Stromal cell of bone marrow (primary cell): ENCODE measurements at regions not wholly inside any gene's neighbourhood (a gene's known extent, or its start where the extent isn't known, plus 50 kb on each side); places are given as distances from the start of the nearest gene placed in this dataset.

Experiments used
- DNase-seq: peaks from one replicate; pipeline ENCODE4 v3.0.0-alpha.2; 2012; ENCODE audit warnings: low read depth

GRCh38 chr4:41460641-41461040, 77.3 kb upstream of the LIMCH1 start:
- DNase-seq, result no peak

GRCh38 chr4:41461780-41462307, 76.1 kb upstream of the LIMCH1 start:
- no peak for DNase-seq

- no peak for DNase-seq
Observed at GRCh38 chr4:41465146-41465761, 72.7 kb upstream of the LIMCH1 start.

- no peak for DNase-seq
Observed at GRCh38 chr4:41466249-41466648, 71.7 kb upstream of the LIMCH1 start.

GRCh38 chr4:41468122-41468521, 69.8 kb upstream of the LIMCH1 start:
- DNase-seq, result no peak

GRCh38 chr4:41471126-41472071, 66.6 kb upstream of the LIMCH1 start:
- no peak for DNase-seq

- DNase-seq, result no peak
Observed at GRCh38 chr4:41472081-41472480, 65.9 kb upstream of the LIMCH1 start.

- DNase-seq, result no peak
Observed at GRCh38 chr4:41473176-41473575, 64.8 kb upstream of the LIMCH1 start.

- no peak for DNase-seq
Observed at GRCh38 chr4:41475402-41475801, 62.6 kb upstream of the LIMCH1 start.

- no peak for DNase-seq
Observed at GRCh38 chr4:41476310-41476885, 61.6 kb upstream of the LIMCH1 start.

GRCh38 chr4:41477181-41477905, 60.6 kb upstream of the LIMCH1 start:
- DNase-seq, result no peak

- DNase-seq, result no peak
Observed at GRCh38 chr4:41478518-41478917, 59.4 kb upstream of the LIMCH1 start.

- DNase-seq, result no peak
Observed at GRCh38 chr4:41480896-41481311, 57.1 kb upstream of the LIMCH1 start.

GRCh38 chr4:41483771-41484170, 54.2 kb upstream of the LIMCH1 start:
- DNase-seq, result no peak

GRCh38 chr4:41485041-41485440, 52.9 kb upstream of the LIMCH1 start:
- DNase-seq, result no peak

GRCh38 chr4:41487868-41488440, 50.0 kb upstream of the LIMCH1 start:
- no peak for DNase-seq
